ENCODE measurements at regions not wholly inside any gene's neighbourhood (a gene's known extent, or its start where the extent isn't known, plus 50 kb on each side); places are given as distances from the start of the nearest gene placed in this dataset.

DNA sequence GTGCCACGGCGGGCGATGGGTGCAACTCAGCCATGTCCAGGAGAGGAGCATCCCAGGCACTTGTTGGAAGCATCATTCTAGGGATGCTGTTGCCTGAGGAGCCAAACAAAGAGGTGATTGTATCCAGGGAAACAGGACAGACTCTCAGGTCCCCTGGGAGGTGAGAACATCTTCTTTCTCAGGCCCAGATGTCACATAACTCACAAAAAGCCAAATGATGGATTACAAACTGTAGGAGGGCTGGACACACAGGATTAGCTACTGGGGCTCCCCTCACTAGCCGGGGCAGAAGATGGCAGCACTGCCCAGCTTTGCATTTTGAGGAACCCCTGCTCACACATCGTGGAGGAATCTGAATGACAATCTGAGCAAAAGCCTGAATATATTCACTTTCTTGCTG, 64.7 kb upstream of the NFIL3 start:
- Histone ChIP-seq H3K27ac (no peak overlapping the region), H3K4me3 (ENCODE audit: low read depth, low read length) (no peak overlapping the region), H3K36me3 (replicated peaks) (no peaks in the 10 kb centered on the region), H3K27me3 (replicated peaks) (no peaks in the 10 kb centered on the region)
- in situ Hi-C loops (cut with HindIII; ENCODE audit: low pct_ligation_motif_present, low sequenced_read_pairs): no loop called here
- no peak for DNase-seq
- TF ChIP-seq, protein P1, sequence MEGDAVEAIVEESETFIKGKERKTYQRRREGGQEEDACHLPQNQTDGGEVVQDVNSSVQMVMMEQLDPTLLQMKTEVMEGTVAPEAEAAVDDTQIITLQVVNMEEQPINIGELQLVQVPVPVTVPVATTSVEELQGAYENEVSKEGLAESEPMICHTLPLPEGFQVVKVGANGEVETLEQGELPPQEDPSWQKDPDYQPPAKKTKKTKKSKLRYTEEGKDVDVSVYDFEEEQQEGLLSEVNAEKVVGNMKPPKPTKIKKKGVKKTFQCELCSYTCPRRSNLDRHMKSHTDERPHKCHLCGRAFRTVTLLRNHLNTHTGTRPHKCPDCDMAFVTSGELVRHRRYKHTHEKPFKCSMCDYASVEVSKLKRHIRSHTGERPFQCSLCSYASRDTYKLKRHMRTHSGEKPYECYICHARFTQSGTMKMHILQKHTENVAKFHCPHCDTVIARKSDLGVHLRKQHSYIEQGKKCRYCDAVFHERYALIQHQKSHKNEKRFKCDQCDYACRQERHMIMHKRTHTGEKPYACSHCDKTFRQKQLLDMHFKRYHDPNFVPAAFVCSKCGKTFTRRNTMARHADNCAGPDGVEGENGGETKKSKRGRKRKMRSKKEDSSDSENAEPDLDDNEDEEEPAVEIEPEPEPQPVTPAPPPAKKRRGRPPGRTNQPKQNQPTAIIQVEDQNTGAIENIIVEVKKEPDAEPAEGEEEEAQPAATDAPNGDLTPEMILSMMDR (IDR thresholded peaks at IDR 0.05; ENCODE audit: low read depth, low read length, missing control alignments): no peak

GRCh38 chr9:91486699-91487497, 63.3 kb upstream of the NFIL3 start:
- DNase-seq: peak; percentile 66
- Histone ChIP-seq H3K27ac (peak overlapping the region; percentile 81), H3K27me3 (replicated peaks) (no peaks in the 10 kb centered on the region), H3K4me3 (ENCODE audit: low read depth, low read length) (no peak overlapping the region), H3K36me3 (replicated peaks) (no peaks in the 10 kb centered on the region)
- in situ Hi-C loops (cut with HindIII; ENCODE audit: low pct_ligation_motif_present, low sequenced_read_pairs): no loop called here
- TF ChIP-seq, protein P1 (IDR thresholded peaks at IDR 0.05; ENCODE audit: low read depth, low read length, missing control alignments): no peak

DNA sequence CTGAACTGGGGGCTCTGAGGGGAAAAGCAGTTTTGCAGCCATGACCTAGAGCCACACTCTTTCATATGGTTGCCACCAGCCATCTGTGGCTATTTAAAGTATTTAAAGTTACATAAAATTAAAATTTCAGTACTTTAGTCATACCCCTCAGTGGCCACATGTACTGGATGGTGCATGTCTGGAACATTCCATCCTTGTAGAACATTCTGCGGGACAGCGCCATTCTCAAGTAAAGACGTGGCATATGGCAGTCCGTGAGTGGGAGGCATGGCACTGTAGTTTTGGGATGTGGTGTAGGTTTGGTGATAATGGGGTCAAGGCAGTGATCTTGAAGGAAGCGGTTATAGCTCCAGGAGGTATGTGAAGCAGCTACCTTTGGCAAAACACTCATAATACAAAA, 61.4 kb upstream of the NFIL3 start:
- Histone ChIP-seq H3K27ac (no peak overlapping the region), H3K27me3 (replicated peaks) (no peaks in the 10 kb centered on the region), H3K36me3 (replicated peaks) (no peaks in the 10 kb centered on the region), H3K4me3 (ENCODE audit: low read depth, low read length) (no peak overlapping the region)
- TF ChIP-seq, protein P1 (IDR thresholded peaks at IDR 0.05; ENCODE audit: low read depth, low read length, missing control alignments): no peak
- DNase-seq: no peak
- in situ Hi-C loops (cut with HindIII; ENCODE audit: low pct_ligation_motif_present, low sequenced_read_pairs): no loop called here

- Histone ChIP-seq H3K27me3 (replicated peaks) (no peaks in the 10 kb centered on the region), H3K36me3 (replicated peaks) (no peaks in the 10 kb centered on the region), H3K27ac (no peak overlapping the region), H3K4me3 (ENCODE audit: low read depth, low read length) (no peak overlapping the region)
- TF ChIP-seq, protein P1 (IDR thresholded peaks at IDR 0.05; ENCODE audit: low read depth, low read length, missing control alignments): no peak
- DNase-seq: no peak
- in situ Hi-C loops (cut with HindIII; ENCODE audit: low pct_ligation_motif_present, low sequenced_read_pairs): no loop called here
Measured at GRCh38 chr9:91483835-91484234, 60.2 kb upstream of the NFIL3 start.

- Histone ChIP-seq H3K4me3 (ENCODE audit: low read depth, low read length) (no peak overlapping the region), H3K27me3 (replicated peaks) (no peaks in the 10 kb centered on the region), H3K36me3 (replicated peaks) (no peaks in the 10 kb centered on the region), H3K27ac (peak overlapping the region; percentile 23)
- in situ Hi-C loops (cut with HindIII; ENCODE audit: low pct_ligation_motif_present, low sequenced_read_pairs): no loop called here
- DNase-seq: peak; percentile 74
- TF ChIP-seq, protein P1 (IDR thresholded peaks at IDR 0.05; ENCODE audit: low read depth, low read length, missing control alignments): no peak
Measured at GRCh38 chr9:91483189-91483691, 59.6 kb upstream of the NFIL3 start.

Data from brain microvascular endothelial cell (primary cell).